WERI-Rb-1 (cell line): ENCODE measurements at regions not wholly inside any gene's neighbourhood (a gene's known extent, or its start where the extent isn't known, plus 50 kb on each side); places are given as distances from the start of the nearest gene placed in this dataset.

Experiments used
- DNase-seq: peaks from one replicate; pipeline ENCODE4 v3.0.0-alpha.2; 2020
- H3K27ac ChIP-seq: fragments of 250-450 bp; sonication (Bioruptor Pico); 2 replicates; pipeline ENCODE4 v1.5.1; 2020; ENCODE audit warnings: mild to moderate bottlenecking, moderate library complexity
- H3K27me3 ChIP-seq: fragments of 250-450 bp; sonication (Bioruptor Pico); 2 replicates; pipeline ENCODE4 v1.5.1; 2021; ENCODE audit warnings: mild to moderate bottlenecking, low read depth, moderate library complexity; ENCODE audit not compliant: insufficient read depth, severe bottlenecking
- H3K36me3 ChIP-seq: fragments of 250-450 bp; sonication (Bioruptor Pico); 2 replicates; pipeline ENCODE4 v1.5.1; 2020; ENCODE audit warnings: mild to moderate bottlenecking, moderate library complexity
- H3K4me3 ChIP-seq: 2 replicates; pipeline ENCODE4 v1.5.1; 2011; ENCODE audit warnings: low read depth, mild to moderate bottlenecking, control low read depth, low read length
- H3K9me3 ChIP-seq: fragments of 250-450 bp; sonication (Bioruptor Pico); 2 replicates; pipeline ENCODE4 v1.5.1; 2021; ENCODE audit warnings: mild to moderate bottlenecking, moderate library complexity; ENCODE audit not compliant: severe bottlenecking
- TF ChIP-seq, protein P1 (sequence below): IDR thresholded peaks from 2 replicates; pipeline ENCODE4 v1.5.1; 2011; ENCODE audit warnings: low read depth, mild to moderate bottlenecking, control low read depth, inconsistent platforms, low read length

DNA sequence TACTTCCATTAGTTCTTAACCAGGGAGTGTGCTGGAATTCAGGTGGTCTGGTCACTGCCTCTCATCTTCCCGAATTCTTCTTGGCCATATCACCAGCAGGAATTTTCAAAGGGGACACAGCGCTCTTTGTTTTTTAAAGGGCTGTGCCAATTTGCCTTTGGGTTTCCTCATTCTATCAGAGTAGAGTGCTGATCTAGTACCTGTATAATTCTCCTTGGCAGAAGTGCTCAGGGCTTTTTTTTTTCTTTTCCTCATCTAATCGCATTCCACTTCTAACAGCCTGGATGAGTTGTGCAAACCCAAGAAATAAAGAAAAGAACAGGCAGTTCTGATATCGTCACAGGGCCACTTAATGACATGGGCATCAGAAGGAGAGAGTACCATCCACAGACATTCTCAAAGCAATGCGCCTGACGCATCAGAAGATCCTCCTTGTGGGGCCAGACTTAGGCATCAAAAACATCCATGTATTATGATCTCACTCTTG, 121.0 kb downstream of the ASB7 start:
- no peak for DNase-seq
- TF ChIP-seq, protein P1, sequence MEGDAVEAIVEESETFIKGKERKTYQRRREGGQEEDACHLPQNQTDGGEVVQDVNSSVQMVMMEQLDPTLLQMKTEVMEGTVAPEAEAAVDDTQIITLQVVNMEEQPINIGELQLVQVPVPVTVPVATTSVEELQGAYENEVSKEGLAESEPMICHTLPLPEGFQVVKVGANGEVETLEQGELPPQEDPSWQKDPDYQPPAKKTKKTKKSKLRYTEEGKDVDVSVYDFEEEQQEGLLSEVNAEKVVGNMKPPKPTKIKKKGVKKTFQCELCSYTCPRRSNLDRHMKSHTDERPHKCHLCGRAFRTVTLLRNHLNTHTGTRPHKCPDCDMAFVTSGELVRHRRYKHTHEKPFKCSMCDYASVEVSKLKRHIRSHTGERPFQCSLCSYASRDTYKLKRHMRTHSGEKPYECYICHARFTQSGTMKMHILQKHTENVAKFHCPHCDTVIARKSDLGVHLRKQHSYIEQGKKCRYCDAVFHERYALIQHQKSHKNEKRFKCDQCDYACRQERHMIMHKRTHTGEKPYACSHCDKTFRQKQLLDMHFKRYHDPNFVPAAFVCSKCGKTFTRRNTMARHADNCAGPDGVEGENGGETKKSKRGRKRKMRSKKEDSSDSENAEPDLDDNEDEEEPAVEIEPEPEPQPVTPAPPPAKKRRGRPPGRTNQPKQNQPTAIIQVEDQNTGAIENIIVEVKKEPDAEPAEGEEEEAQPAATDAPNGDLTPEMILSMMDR = no peak
- H3K27ac ChIP-seq = no peak overlapping the region

GRCh38 chr15:100725121-100726069, 123.0 kb downstream of the ASB7 start:
- TF ChIP-seq, protein P1 = no peak
- no peaks in the 10 kb centered on the region for H3K27me3 ChIP-seq
- no peaks in the 10 kb centered on the region for H3K36me3 ChIP-seq
- no peak overlapping the region for H3K27ac ChIP-seq
- DNase-seq = no peak
- no peaks in the 10 kb centered on the region for H3K9me3 ChIP-seq
- no peak overlapping the region for H3K4me3 ChIP-seq

More for the DNA sequence above, 121.0 kb downstream of the ASB7 start:
- Histone ChIP-seq H3K27me3 (no peaks in the 10 kb centered on the region), H3K4me3 (no peak overlapping the region), H3K36me3 (no peaks in the 10 kb centered on the region), H3K9me3 (no peaks in the 10 kb centered on the region)

DNA sequence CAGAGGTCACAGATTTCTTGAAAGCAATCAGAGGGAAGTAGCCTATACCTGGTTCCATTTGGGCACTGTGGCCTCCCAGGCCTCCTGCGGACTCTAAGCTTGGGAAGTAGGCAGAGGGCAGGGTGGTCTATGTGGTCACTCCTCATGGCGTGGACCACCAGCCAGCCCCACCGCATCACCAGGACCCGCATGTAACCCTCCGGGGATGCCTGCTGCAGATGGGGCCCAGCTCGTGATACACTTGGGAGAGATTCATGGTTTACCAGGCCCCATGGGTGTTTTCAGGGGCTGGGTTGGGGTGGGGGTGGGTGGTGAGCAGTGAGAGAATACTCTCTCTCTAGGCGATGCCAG, 123.7 kb downstream of the ASB7 start:
- Histone ChIP-seq H3K27me3 (no peaks in the 10 kb centered on the region), H3K36me3 (no peaks in the 10 kb centered on the region), H3K4me3 (no peak overlapping the region), H3K27ac (no peak overlapping the region), H3K9me3 (no peaks in the 10 kb centered on the region)
- TF ChIP-seq, protein P1 = no peak
- DNase-seq = no peak

GRCh38 chr15:100726421-100727190, 124.2 kb downstream of the ASB7 start:
- Histone ChIP-seq H3K27me3 (no peaks in the 10 kb centered on the region), H3K4me3 (no peak overlapping the region), H3K9me3 (no peaks in the 10 kb centered on the region), H3K27ac (no peak overlapping the region), H3K36me3 (no peaks in the 10 kb centered on the region)
- DNase-seq = no peak
- TF ChIP-seq, protein P1 = no peak

DNA sequence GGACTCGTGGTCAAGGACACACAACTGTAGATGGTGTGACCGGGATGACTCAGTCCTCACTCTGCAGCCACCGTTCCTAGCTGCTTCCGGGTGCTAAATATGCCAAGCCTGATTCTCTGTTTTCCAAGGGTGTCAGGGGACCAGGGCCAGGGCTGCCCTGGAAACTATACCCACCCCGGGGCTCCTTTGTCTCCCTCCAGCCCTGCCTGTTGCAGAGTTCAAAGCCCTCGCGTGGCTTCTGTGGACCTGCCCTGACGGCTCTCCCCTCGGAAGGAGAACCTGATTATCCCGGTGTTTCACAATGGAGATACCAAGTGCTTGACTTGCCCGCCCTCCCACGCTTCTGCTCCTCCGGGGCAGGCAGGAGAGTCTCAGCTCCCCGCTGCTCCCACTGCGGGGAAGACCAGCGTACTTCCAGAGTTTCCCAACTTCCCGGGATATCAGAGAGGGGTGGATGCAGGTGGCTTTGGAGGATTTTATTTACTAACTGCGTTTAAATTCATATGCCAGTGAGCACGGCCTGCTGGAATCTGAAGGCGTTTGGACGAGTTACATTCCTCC, 125.0 kb downstream of the ASB7 start:
- no peak overlapping the region for H3K4me3 ChIP-seq
- TF ChIP-seq, protein P1 = no peak
- no peak for DNase-seq
- no peaks in the 10 kb centered on the region for H3K36me3 ChIP-seq
- H3K27ac ChIP-seq = no peak overlapping the region
- H3K9me3 ChIP-seq = no peaks in the 10 kb centered on the region
- no peaks in the 10 kb centered on the region for H3K27me3 ChIP-seq
